GM12878 (cell line): ENCODE measurements at regions not wholly inside any gene's neighbourhood (a gene's known extent, or its start where the extent isn't known, plus 50 kb on each side); places are given as distances from the start of the nearest gene placed in this dataset.

Experiments
- ATAC-seq: fragments of 200-7000 bp; cut with Tn5 transposase; 3 replicates; pipeline ENCODE4 v1.9.1; 2020; ENCODE audit warnings: mild to moderate bottlenecking, moderate library complexity
- BruUV-seq: library from RNA; stranded (reverse); fragments of 400-500 nt; replicated peaks from 2 replicates; lab custom pipeline; 2021; lab: Mats Ljungman, UMichigan
- CTCF ChIA-PET: fragments of 300-600 bp; sonication (Branson Sonifier 250); formaldehyde crosslinking; extraction: SDS; loops from one replicate; lab custom pipeline; 2021; ENCODE audit warnings: inconsistent platforms; lab: Yijun Ruan, JAX
- POLR2A ChIA-PET: fragments of 350-600 bp; formaldehyde crosslinking; extraction: SDS; loops from one replicate; lab custom pipeline; 2021; ENCODE audit warnings: inconsistent platforms; lab: Charles Lee
- RAD21 ChIA-PET: fragments of 300-600 bp; sonication (Branson Sonifier 250); formaldehyde crosslinking; loops from one replicate; lab custom pipeline; 2023; ENCODE audit warnings: antibody characterized with exemption; ENCODE audit not compliant: unreplicated experiment; lab: Charles Lee
- SMC1A ChIA-PET: fragments of 300-600 bp; sonication (Branson Sonifier 250); formaldehyde crosslinking; loops from one replicate; lab custom pipeline; 2023; ENCODE audit not compliant: unreplicated experiment, uncharacterized antibody; lab: Charles Lee
- DNase-seq: peaks from one replicate; pipeline ENCODE4 v3.0.0-alpha.2; 2011; ENCODE audit warnings: low read depth, low spot score
- FAIRE-seq: peaks from 3 replicates; lab custom pipeline; 2011; peaks lifted over from hg19 to GRCh38; lab: Jason Lieb, UNC
- H2AFZ ChIP-seq: 2 replicates; pipeline ENCODE4 v1.6.0; 2011; ENCODE audit warnings: low read depth, low read length, control low read depth; ENCODE audit not compliant: control insufficient read depth
- H3K27ac ChIP-seq: 2 replicates; pipeline ENCODE4 v1.5.1; 2011; ENCODE audit warnings: control low read depth; ENCODE audit not compliant: control insufficient read depth, insufficient read depth
- H3K27me3 ChIP-seq, 2 experiments: replicated peaks in 1 of 2; 2 replicates each; pipeline versions ENCODE4 v1.6.0 to v1.6.1; 2011; ENCODE audit warnings: low read length in 1 of 2; ENCODE audit not compliant: control insufficient read depth in 2 of 2, insufficient read depth in 2 of 2
- H3K36me3 ChIP-seq, 2 experiments: 2 replicates each; pipeline ENCODE4 v1.5.1; 2011; ENCODE audit warnings: low read length in 1 of 2; ENCODE audit not compliant: control insufficient read depth in 2 of 2, insufficient read depth in 2 of 2
- H3K4me1 ChIP-seq: 2 replicates; pipeline ENCODE4 v1.6.1; 2011; ENCODE audit warnings: mild to moderate bottlenecking, low read length, moderate library complexity, mixed read lengths; ENCODE audit not compliant: control insufficient read depth, insufficient read depth
- H3K4me2 ChIP-seq: 2 replicates; pipeline ENCODE4 v1.6.0; 2011; ENCODE audit warnings: control low read depth; ENCODE audit not compliant: control insufficient read depth, insufficient read depth
- H3K4me3 ChIP-seq: fragments of 200-600 bp; sonication (generic); 2 replicates; pipeline ENCODE4 v1.5.1; 2016
- H3K79me2 ChIP-seq: 2 replicates; pipeline ENCODE4 v1.6.0; 2011; ENCODE audit warnings: low read length; ENCODE audit not compliant: control insufficient read depth, insufficient read depth
- H3K9ac ChIP-seq: 2 replicates; pipeline ENCODE4 v1.8.0; 2011; ENCODE audit warnings: low read length, control low read depth, mixed read lengths; ENCODE audit not compliant: control insufficient read depth, insufficient read depth
- H3K9me3 ChIP-seq: replicated peaks from 3 replicates; pipeline ENCODE4 v1.5.1; 2011; ENCODE audit warnings: mild to moderate bottlenecking, low read length; ENCODE audit not compliant: control insufficient read depth, insufficient read depth
- H4K20me1 ChIP-seq: 2 replicates; pipeline ENCODE4 v1.6.0; 2011; ENCODE audit not compliant: control insufficient read depth, insufficient read depth
- ATF2 ChIP-seq: IDR thresholded peaks from 2 replicates; pipeline ENCODE4 v1.6.1; 2012; ENCODE audit warnings: low read length, inconsistent platforms
- BCL3 ChIP-seq: IDR thresholded peaks from 2 replicates; pipeline ENCODE4 v1.6.1; 2011; ENCODE audit warnings: borderline replicate concordance, low read depth, mild to moderate bottlenecking, moderate library complexity, low read length; ENCODE audit not compliant: insufficient read depth, poor library complexity, severe bottlenecking
- BCLAF1 ChIP-seq: fragments of 450-650 bp; IDR thresholded peaks from 2 replicates; pipeline ENCODE4 v1.6.1; 2017; ENCODE audit warnings: antibody characterized with exemption, mild to moderate bottlenecking, moderate library complexity
- CREB1 ChIP-seq: IDR thresholded peaks from 2 replicates; pipeline ENCODE4 v1.6.1; 2012; ENCODE audit warnings: low read depth, mild to moderate bottlenecking, inconsistent platforms
- ESRRA ChIP-seq: IDR thresholded peaks from 2 replicates; pipeline ENCODE4 v1.6.1; 2012; ENCODE audit warnings: mild to moderate bottlenecking, low read length, improper control_type of control experiment
- FOS ChIP-seq: IDR thresholded peaks from 3 replicates; pipeline ENCODE4 v1.6.1; 2011; ENCODE audit warnings: borderline replicate concordance; ENCODE audit not compliant: insufficient read length; ENCODE audit errors: extremely low read depth
- IRF4 ChIP-seq: IDR thresholded peaks from 2 replicates; pipeline ENCODE4 v1.6.1; 2011; ENCODE audit warnings: low read depth, low read length
- NBN ChIP-seq: fragments of 450-650 bp; IDR thresholded peaks from 2 replicates; pipeline ENCODE4 v1.6.1; 2016
- PAX8 ChIP-seq: fragments of 450-650 bp; IDR thresholded peaks from 2 replicates; pipeline ENCODE4 v1.6.1; 2017; ENCODE audit warnings: mild to moderate bottlenecking, moderate library complexity
- RB1 ChIP-seq: fragments of 450-650 bp; formaldehyde crosslinking; IDR thresholded peaks from 2 replicates; pipeline ENCODE4 v1.6.1; 2017; ENCODE audit warnings: mild to moderate bottlenecking, borderline replicate concordance
- RBBP5 ChIP-seq: fragments of 200-600 bp; sonication (generic); conservative IDR thresholded peaks from 2 replicates; pipeline ENCODE4 v1.6.1; 2016
- ZBED1 ChIP-seq: IDR thresholded peaks from 2 replicates; pipeline ENCODE4 v1.6.1; 2016; ENCODE audit warnings: borderline replicate concordance
- in situ Hi-C: fragments of 300-500 bp; cut with MboI; formaldehyde crosslinking; loops from 9 replicates; pipeline ENCODE4 v1.14.3; 2018; ENCODE audit warnings: mixed read lengths
- intact Hi-C: fragments of 100-400 bp; cut with micrococcal nuclease; formaldehyde crosslinking; loops from one replicate; pipeline ENCODE4 v1.14.2; 2022; ENCODE audit not compliant: unreplicated experiment
- TF ChIP-seq, protein P1 (sequence below): fragments of 450-650 bp; IDR thresholded peaks from 2 replicates; pipeline ENCODE4 v1.6.1; 2016; ENCODE audit warnings: mild to moderate bottlenecking

DNA sequence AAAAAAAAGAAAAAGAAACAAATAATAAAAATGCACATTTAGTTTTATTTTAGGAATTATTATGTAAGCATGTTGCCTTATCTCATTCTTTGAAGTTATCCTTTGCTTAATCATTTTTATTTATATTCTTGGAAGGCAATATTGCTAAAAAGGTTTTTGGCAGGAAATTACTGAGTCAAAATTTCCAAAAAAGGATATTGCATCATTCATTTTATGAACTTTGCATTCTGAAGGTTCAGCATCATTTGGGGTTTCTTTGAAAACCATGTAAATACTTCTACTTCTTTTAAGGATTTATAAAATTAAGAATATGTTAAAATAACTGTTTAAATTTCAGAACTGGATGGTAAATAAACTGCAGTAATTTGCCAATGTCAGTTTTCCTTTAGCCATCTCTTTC, 94.2 kb upstream of the CTNND2 start:
- CTCF ChIA-PET, result no interaction called here
- H3K79me2 ChIP-seq, result no peaks in the 10 kb centered on the region
- H3K4me1 ChIP-seq, result no peaks in the 10 kb centered on the region
- RAD21 ChIA-PET, result no interaction called here
- H3K36me3 ChIP-seq, result no peaks in the 10 kb centered on the region
- no peak for FAIRE-seq
- TF ChIP-seq ATF2 (no peak), FOS (no peak), RB1 (no peak), NBN (no peak), IRF4 (no peak), PAX8 (no peak), ESRRA (no peak), BCL3 (no peak), ZBED1 (no peak), CREB1 (no peak), RBBP5 (no peak), BCLAF1 (no peak)
- TF ChIP-seq, protein P1, sequence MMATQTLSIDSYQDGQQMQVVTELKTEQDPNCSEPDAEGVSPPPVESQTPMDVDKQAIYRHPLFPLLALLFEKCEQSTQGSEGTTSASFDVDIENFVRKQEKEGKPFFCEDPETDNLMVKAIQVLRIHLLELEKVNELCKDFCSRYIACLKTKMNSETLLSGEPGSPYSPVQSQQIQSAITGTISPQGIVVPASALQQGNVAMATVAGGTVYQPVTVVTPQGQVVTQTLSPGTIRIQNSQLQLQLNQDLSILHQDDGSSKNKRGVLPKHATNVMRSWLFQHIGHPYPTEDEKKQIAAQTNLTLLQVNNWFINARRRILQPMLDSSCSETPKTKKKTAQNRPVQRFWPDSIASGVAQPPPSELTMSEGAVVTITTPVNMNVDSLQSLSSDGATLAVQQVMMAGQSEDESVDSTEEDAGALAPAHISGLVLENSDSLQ, result no peak
- TF ChIP-seq, all 136 proteins: peak for 0
- H3K9ac ChIP-seq, result no peak overlapping the region
- H4K20me1 ChIP-seq, result no peaks in the 10 kb centered on the region
- H3K27ac ChIP-seq, result no peak overlapping the region
- intact Hi-C loops, result no loop called here
- in situ Hi-C loops, result no loop called here
- no peak overlapping the region for H2AFZ ChIP-seq
- H3K4me2 ChIP-seq, result no peak overlapping the region
- no peaks in the 10 kb centered on the region for H3K27me3 ChIP-seq
- SMC1A ChIA-PET, result no interaction called here
- ATAC-seq, result no peak
- BruUV-seq, result no TSS peak
- POLR2A ChIA-PET, result no interaction called here
- no peak for DNase-seq
- H3K4me3 ChIP-seq, result no peak overlapping the region
- H3K9me3 ChIP-seq, result no peaks in the 10 kb centered on the region
